IPS DF 6.9 (cell line): ENCODE measurements at regions not wholly inside any gene's neighbourhood (a gene's known extent, or its start where the extent isn't known, plus 50 kb on each side); places are given as distances from the start of the nearest gene placed in this dataset.

ENCODE experiments used
- DNase-seq: peaks from one replicate; pipeline ENCODE4 v3.0.0-alpha.2; 2013; ENCODE audit warnings: low read depth, low spot score
- H3K27ac ChIP-seq: one replicate; pipeline ENCODE4 v1.5.1; 2013; ENCODE audit warnings: low read length, control low read depth
- H3K27me3 ChIP-seq: 2 replicates; pipeline ENCODE4 v1.6.1; 2013; ENCODE audit warnings: mild to moderate bottlenecking, low read length; ENCODE audit not compliant: control insufficient read depth, insufficient read depth
- H3K36me3 ChIP-seq: 2 replicates; pipeline ENCODE4 v1.6.1; 2013; ENCODE audit warnings: low read length; ENCODE audit not compliant: control insufficient read depth, insufficient read depth
- H3K4me1 ChIP-seq: 2 replicates; pipeline ENCODE4 v1.6.1; 2013; ENCODE audit warnings: low read length; ENCODE audit not compliant: control insufficient read depth, insufficient read depth
- H3K4me3 ChIP-seq: 2 replicates; pipeline ENCODE4 v1.5.1; 2013; ENCODE audit warnings: mild to moderate bottlenecking, low read length
- H3K9me3 ChIP-seq: 2 replicates; pipeline ENCODE4 v1.6.1; 2013; ENCODE audit warnings: low read length, inconsistent platforms; ENCODE audit not compliant: control insufficient read depth, insufficient read depth
- WGBS: extraction: QIAGEN DNeasy Blood & Tissue Kit; methylation state at CpG from one replicate; pipeline ENCODE4 v1.1.7; 2013; ENCODE audit warnings: mixed read lengths, missing lambda C conversion rate; ENCODE audit not compliant: insufficient read length, insufficient coverage; 5-methylcytosine and 5-hydroxymethylcytosine counted together

DNA sequence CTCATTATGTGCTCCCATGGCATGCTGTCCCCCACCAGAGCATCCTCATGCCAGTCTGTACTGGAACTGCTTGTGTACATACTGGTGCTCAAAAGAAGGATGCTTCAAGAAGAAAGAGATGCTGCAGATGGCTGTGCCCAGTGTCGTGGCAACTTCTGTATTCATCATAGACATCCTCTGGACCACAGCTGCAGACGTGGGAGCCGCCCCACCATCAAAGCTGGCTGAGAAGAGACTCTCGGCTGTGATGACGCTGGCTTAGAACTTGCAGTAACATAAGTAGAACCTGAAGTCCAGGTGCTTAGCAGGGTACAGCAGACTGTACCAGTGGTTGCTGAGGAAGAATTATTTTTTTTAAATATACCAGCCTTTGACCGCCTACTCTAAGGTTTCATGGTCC is 112.6 kb upstream of the ARHGAP5 start:
- Histone ChIP-seq H3K4me3 (no peak overlapping the region), H3K27me3 (no peaks in the 10 kb centered on the region), H3K27ac (no peak overlapping the region), H3K9me3 (no peaks in the 10 kb centered on the region), H3K36me3 (no peaks in the 10 kb centered on the region), H3K4me1 (no peaks in the 10 kb centered on the region)
- no CpG with 5 or more reads among the region's 6 CpGs for WGBS
- DNase-seq, result no peak

DNA sequence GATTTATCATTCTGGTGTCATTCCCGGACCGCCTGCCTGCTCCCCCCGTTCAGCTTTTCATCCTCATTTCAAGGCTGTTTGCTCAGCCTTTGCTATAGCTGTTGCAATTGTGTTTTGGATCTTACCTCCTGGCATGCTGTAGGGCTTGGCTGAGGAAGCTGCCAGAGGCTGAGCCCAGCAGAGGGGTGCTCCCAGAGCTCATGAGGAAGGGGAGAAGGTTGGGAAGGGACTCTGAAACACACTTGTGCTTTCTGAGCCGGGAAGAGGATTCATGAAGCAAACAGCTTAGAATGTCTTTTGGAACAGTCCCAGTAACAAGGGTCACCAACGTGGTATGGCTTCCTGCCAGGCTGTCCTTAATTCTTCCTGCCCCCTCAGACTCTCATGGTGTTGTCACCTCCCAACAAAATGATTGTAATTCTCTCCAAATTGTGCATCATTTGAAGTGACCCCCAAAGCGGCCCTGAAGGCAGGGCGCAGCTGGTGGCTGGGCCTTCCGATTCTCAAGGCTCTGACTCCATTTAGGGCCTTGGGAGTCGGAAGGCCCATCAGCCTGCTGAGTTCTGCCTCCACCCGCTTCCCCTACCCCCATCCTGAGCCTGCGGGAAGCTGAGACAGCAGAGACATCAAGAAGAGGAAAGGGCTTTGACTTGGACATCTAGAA is 111.9 kb upstream of the ARHGAP5 start:
- no peak for DNase-seq
- H3K4me3 ChIP-seq, result no peak overlapping the region
- no peaks in the 10 kb centered on the region for H3K36me3 ChIP-seq
- no peaks in the 10 kb centered on the region for H3K9me3 ChIP-seq
- no CpG with 5 or more reads among the region's 11 CpGs for WGBS
- no peaks in the 10 kb centered on the region for H3K27me3 ChIP-seq
- no peaks in the 10 kb centered on the region for H3K4me1 ChIP-seq
- no peak overlapping the region for H3K27ac ChIP-seq

DNA sequence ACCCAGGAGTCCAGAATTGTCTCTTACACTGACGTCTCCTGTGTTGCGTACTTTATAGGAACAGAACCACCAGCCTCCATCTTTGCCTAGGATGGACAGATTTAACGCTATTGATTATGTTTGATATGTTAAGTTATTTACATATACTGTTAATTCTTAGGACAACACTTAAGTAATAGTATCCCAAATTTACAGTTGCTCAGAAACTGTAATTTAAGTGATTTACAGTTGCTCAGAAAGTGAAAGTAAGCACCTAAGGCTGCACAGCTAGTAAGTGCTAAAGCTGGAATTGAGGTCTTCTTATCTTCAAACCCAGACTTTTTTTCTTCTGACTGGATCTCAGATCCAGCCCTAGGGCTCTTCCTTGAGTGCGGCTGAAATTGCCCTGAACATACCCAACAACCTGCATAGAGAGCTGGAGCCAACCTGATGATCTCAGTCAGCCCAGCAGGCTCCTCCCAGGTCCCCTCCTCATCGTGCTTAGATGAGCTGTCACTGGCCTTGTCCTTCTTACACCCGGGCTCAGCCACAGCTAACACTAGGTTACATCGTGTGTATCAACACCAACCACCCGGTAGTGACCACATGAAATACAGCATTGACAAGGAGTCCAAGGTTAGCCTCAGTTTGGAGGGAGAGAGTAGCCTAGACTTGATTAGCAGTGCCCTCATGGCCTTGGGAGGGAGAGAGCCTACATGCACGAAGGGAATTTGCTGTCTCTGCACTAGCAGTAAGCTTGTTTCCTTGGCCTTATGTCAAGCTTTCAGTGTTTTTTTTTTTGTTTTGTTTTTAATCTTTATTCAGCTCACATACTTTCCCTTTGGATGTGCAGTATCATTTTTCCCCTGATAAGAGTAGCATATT is 111.1 kb upstream of the ARHGAP5 start:
- Histone ChIP-seq H3K27ac (no peak overlapping the region), H3K9me3 (no peaks in the 10 kb centered on the region), H3K4me3 (no peak overlapping the region), H3K36me3 (no peaks in the 10 kb centered on the region), H3K4me1 (no peaks in the 10 kb centered on the region), H3K27me3 (no peaks in the 10 kb centered on the region)
- no CpG with 5 or more reads among the region's 9 CpGs for WGBS
- DNase-seq, result no peak

DNA sequence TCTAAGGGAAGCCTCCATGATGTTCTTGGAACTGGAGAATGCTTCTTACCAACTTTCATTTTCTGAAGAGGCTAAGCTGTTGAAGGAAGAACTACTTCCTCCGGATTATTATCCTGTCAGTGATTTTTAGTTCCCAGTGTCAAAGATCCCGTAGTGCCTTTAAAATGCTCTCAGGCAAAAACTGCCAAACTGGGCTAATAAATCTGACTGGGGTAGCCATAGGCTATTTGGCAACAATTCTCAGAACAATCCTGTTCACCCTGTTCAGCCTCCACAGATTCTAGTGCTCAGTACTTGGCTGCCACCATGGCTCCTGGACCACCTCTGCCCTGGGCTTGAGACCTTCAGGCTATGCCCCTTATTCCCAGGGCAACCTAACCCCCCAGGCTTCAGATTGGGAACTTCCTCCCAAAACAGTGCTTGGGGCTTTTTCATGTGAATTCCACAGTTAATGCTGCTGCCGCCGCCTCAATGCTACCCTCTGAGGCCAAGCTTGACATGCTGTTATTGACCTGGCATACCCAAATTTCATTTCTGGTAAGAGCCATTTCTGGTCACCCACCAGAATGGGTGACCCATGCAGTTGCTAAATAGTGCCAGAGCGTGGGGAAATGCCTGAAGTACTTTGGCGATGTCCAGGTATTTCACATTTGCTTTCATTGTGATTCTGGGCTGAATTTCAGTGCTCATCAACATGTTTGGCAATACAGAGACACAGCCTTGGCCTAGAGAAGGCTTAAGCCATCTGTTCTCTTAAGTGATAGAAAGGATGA is 110.0 kb upstream of the ARHGAP5 start:
- WGBS, result no CpG with 5 or more reads among the region's 6 CpGs
- Histone ChIP-seq H3K27ac (no peak overlapping the region), H3K9me3 (no peaks in the 10 kb centered on the region), H3K4me1 (no peaks in the 10 kb centered on the region), H3K4me3 (no peak overlapping the region), H3K27me3 (no peaks in the 10 kb centered on the region), H3K36me3 (no peaks in the 10 kb centered on the region)
- DNase-seq, result no peak

DNA sequence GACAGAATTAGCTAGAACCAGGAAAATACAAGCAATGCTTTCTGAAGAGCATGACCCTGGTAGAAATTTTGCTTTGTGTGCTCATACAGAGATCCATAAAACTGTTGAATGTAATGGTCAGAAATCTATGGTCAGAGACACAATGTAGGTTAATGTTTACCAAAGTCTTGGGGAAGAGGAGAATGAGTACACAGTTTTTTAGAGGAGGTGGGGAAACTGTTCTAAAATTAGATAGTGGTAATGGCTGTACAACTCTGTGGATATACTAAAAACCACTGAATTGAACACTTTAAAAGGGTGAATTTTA is 109.5 kb upstream of the ARHGAP5 start:
- H3K27ac ChIP-seq, result no peak overlapping the region
- H3K4me1 ChIP-seq, result no peaks in the 10 kb centered on the region
- no peaks in the 10 kb centered on the region for H3K36me3 ChIP-seq
- no peaks in the 10 kb centered on the region for H3K9me3 ChIP-seq
- DNase-seq, result no peak
- H3K27me3 ChIP-seq, result no peaks in the 10 kb centered on the region
- no peak overlapping the region for H3K4me3 ChIP-seq

DNA sequence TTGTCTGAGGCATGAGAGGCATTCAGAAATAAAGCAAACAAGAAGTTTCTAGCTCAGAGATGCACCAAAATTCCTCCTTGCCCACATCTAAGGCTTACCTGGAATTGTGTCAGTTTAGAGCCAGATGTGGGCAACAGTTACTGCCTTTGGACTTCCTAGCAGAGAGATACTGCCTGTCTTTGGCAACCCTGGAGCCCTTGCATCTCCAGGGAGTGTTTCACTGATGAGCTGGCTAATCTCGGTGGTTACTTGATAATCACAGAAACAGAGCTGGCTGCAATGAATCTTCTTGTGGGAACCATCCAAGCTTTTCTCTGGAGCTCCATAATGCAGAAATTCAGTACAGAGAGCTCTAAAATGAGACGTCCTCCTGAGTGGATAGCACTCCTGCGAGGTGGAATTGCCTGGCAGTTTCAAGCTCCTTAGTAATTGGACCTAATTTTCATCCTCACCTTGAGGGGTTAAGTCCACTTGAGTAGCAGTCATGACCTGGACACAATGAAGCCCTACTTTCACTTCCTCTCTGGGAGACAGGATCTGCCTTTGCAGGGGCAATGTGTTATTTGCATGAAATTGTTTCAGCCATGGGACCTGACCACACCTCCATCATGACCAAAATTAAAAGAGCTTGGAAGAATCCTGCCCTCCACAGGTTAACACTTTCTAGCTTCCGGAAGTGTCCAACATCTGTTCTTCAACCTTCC is 108.8 kb upstream of the ARHGAP5 start:
- no peaks in the 10 kb centered on the region for H3K36me3 ChIP-seq
- no peak overlapping the region for H3K27ac ChIP-seq
- H3K9me3 ChIP-seq, result no peaks in the 10 kb centered on the region
- no peaks in the 10 kb centered on the region for H3K4me1 ChIP-seq
- no peaks in the 10 kb centered on the region for H3K27me3 ChIP-seq
- no peak overlapping the region for H3K4me3 ChIP-seq
- DNase-seq, result no peak
- no CpG with 5 or more reads among the region's 4 CpGs for WGBS

DNA sequence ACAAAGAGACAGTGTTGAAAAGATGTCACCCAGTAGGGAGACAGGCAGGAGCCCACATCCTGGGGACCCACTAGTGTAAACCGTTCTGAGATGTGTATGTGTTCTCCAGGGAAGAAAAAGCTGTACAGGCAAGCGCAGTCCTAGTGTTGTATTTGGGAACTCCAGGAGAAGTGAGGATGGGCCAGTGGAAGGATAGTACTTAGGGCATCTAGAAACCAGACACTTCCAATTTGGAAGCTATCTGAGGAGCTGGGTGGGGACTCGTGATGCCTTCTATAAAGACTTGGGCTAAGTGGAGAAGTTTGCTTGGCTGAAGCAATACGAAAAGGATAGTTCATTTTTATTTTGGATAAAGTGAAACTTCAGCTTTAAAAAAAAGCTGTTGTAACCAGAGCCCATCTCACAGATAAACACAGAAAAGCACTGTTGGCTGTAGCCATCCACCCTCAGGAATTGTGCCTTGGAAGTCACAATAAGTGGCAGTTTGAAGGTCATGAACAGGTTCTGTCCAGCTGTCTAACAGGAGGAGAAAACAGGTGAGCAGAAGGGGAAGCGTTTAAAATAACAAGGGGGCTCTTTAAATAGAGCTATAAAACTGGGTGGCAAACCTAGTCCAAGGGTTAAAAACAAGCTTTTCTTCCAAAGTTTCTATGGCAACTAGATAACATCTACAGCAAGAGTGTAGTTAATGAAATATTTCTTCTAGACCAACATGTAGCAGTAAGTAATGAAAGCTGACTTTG is 108.0 kb upstream of the ARHGAP5 start:
- no CpG with 5 or more reads among the region's 5 CpGs for WGBS
- H3K27ac ChIP-seq, result no peak overlapping the region
- no peak overlapping the region for H3K4me3 ChIP-seq

DNA sequence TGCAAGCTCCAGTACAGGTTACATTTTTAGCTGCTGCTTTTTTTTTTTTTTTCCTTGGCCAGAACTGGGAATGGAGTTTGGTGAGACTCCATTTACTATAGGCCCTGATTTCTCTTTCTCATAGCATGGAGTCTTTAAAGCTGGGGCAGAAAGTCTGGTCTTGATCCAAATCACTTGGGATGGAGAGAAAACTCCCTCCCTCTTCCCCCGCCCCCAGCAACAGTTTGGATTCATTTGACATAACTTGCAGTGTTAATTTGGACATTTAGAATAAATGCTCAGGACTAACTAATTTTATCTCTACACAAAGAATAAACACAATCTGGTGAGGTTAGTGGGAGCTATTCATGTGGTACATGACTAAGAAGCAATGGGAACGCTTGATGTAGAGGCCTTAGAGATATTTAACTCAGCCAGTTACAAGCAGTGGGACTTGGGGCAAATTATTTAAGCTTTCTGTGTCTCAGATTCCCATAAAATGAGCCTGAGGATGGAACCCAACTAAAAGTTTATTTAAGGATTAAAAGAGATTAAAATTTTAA is 107.3 kb upstream of the ARHGAP5 start:
- WGBS, result no CpG with 5 or more reads among the region's 2 CpGs
- DNase-seq, result no peak
- H3K27me3 ChIP-seq, result no peaks in the 10 kb centered on the region

More for the DNA sequence above, 108.0 kb upstream of the ARHGAP5 start:
- Histone ChIP-seq H3K9me3 (peaks cover 4% of the 10 kb centered on the region), H3K4me1 (no peaks in the 10 kb centered on the region), H3K36me3 (no peaks in the 10 kb centered on the region), H3K27me3 (no peaks in the 10 kb centered on the region)
- no peak for DNase-seq

DNA sequence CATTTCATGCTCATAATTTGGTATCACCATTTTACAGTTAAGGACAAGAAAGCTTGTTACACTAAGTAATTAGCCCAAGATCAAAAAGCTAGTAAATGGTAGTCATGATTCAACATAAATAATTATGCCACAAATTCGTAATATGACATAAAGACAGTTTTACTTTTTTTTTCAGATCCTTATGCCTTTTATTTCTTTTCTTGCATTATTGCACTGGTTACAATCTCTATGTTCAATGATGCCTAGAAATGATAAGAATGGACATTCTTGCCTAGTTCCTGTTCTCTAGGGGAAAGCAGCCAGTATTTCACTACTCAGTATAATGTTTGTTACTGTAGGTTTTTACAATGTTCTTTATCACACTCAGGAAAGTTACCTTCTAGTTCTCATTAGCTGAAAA is 106.4 kb upstream of the ARHGAP5 start:
- Histone ChIP-seq H3K27ac (no peak overlapping the region), H3K9me3 (peaks cover 4% of the 10 kb centered on the region), H3K4me1 (no peaks in the 10 kb centered on the region), H3K36me3 (no peaks in the 10 kb centered on the region), H3K4me3 (no peak overlapping the region), H3K27me3 (no peaks in the 10 kb centered on the region)
- no CpG with 5 or more reads among the region's 1 CpG for WGBS
- no peak for DNase-seq

More for the DNA sequence above, 107.3 kb upstream of the ARHGAP5 start:
- Histone ChIP-seq H3K27ac (no peak overlapping the region), H3K9me3 (peaks cover 4% of the 10 kb centered on the region), H3K4me3 (no peak overlapping the region), H3K36me3 (no peaks in the 10 kb centered on the region), H3K4me1 (no peaks in the 10 kb centered on the region)
